H1 (cell line): ENCODE measurements at regions not wholly inside any gene's neighbourhood (a gene's known extent, or its start where the extent isn't known, plus 50 kb on each side); places are given as distances from the start of the nearest gene placed in this dataset.

Experiments
- CHD2 ChIP-seq: IDR thresholded peaks from 2 replicates; pipeline ENCODE4 v1.6.1; 2012; ENCODE audit warnings: low read length, improper control_type of control experiment

GRCh38 chr16:64254443-64255367 lies 867.2 kb downstream of the CDH11 start (continued):
- no peak for TF ChIP-seq CHD2
